ENCODE measurements at regions not wholly inside any gene's neighbourhood (a gene's known extent, or its start where the extent isn't known, plus 50 kb on each side); places are given as distances from the start of the nearest gene placed in this dataset.
"Not testable (repeated sequence)": the region's sequence is repeated elsewhere in the genome, so short reads cannot be mapped to it uniquely, and the experiment has no call there.

- H3K4me2 ChIP-seq (ENCODE audit: low read depth, low read length, poor library complexity, severe bottlenecking), result no peak overlapping the region
- DNase-seq, result no peak
- H3K9me2 ChIP-seq (replicated peaks; ENCODE audit: insufficient read depth, low read length), result no peaks in the 10 kb centered on the region
- H3K27ac ChIP-seq (ENCODE audit: low read length), result no peak overlapping the region
- H3K9me3 ChIP-seq (ENCODE audit: low read length), result no peaks in the 10 kb centered on the region
- H3K9ac ChIP-seq (ENCODE audit: low read length), result no peak overlapping the region
- no peaks in the 10 kb centered on the region for H3K79me2 ChIP-seq (ENCODE audit: low read length)
- H2AFZ ChIP-seq (ENCODE audit: low read length), result no peak overlapping the region
- no peaks in the 10 kb centered on the region for H3K27me3 ChIP-seq (ENCODE audit: low read length)
- H3K36me3 ChIP-seq (ENCODE audit: insufficient read depth, low read length), result no peaks in the 10 kb centered on the region
- H3K4me3 ChIP-seq (ENCODE audit: low read length), result no peak overlapping the region
- no peaks in the 10 kb centered on the region for H4K20me1 ChIP-seq (ENCODE audit: insufficient read depth, low read depth, low read length)
- no peaks in the 10 kb centered on the region for H3K4me1 ChIP-seq (ENCODE audit: low read length)
Observed at GRCh38 chr13:78121001-78121400, 202.4 kb upstream of the EDNRB start.

GRCh38 chr13:78120144-78120543 is 201.5 kb upstream of the EDNRB start:
- not testable (repeated sequence) for DNase-seq; H3K27ac ChIP-seq (ENCODE audit: low read length); H3K36me3 ChIP-seq (ENCODE audit: insufficient read depth, low read length); H3K4me2 ChIP-seq (ENCODE audit: low read depth, low read length, poor library complexity, severe bottlenecking); H3K27me3 ChIP-seq (ENCODE audit: low read length); H3K9me3 ChIP-seq (ENCODE audit: low read length); H4K20me1 ChIP-seq (ENCODE audit: insufficient read depth, low read depth, low read length); H3K79me2 ChIP-seq (ENCODE audit: low read length); H3K9ac ChIP-seq (ENCODE audit: low read length); H2AFZ ChIP-seq (ENCODE audit: low read length); H3K4me3 ChIP-seq (ENCODE audit: low read length); H3K9me2 ChIP-seq (replicated peaks; ENCODE audit: insufficient read depth, low read length); H3K4me1 ChIP-seq (ENCODE audit: low read length)

- not testable (repeated sequence) for H3K4me1 ChIP-seq (ENCODE audit: low read length); H3K4me2 ChIP-seq (ENCODE audit: low read depth, low read length, poor library complexity, severe bottlenecking); H3K79me2 ChIP-seq (ENCODE audit: low read length); H3K27me3 ChIP-seq (ENCODE audit: low read length); H2AFZ ChIP-seq (ENCODE audit: low read length); H3K9ac ChIP-seq (ENCODE audit: low read length); DNase-seq; H3K27ac ChIP-seq (ENCODE audit: low read length); H3K9me2 ChIP-seq (replicated peaks; ENCODE audit: insufficient read depth, low read length); H3K9me3 ChIP-seq (ENCODE audit: low read length); H3K36me3 ChIP-seq (ENCODE audit: insufficient read depth, low read length); H3K4me3 ChIP-seq (ENCODE audit: low read length); H4K20me1 ChIP-seq (ENCODE audit: insufficient read depth, low read depth, low read length)
Observed at GRCh38 chr13:78117070-78117469, 198.4 kb upstream of the EDNRB start.

- H3K4me2 ChIP-seq (ENCODE audit: low read depth, low read length, poor library complexity, severe bottlenecking), result no peak overlapping the region
- H3K9ac ChIP-seq (ENCODE audit: low read length), result no peak overlapping the region
- no peak overlapping the region for H3K4me3 ChIP-seq (ENCODE audit: low read length)
- no peak overlapping the region for H2AFZ ChIP-seq (ENCODE audit: low read length)
- H3K27ac ChIP-seq (ENCODE audit: low read length), result no peak overlapping the region
- DNase-seq, result no peak
- no peaks in the 10 kb centered on the region for H3K9me2 ChIP-seq (replicated peaks; ENCODE audit: insufficient read depth, low read length)
- H4K20me1 ChIP-seq (ENCODE audit: insufficient read depth, low read depth, low read length), result no peaks in the 10 kb centered on the region
- no peaks in the 10 kb centered on the region for H3K27me3 ChIP-seq (ENCODE audit: low read length)
- H3K79me2 ChIP-seq (ENCODE audit: low read length), result no peaks in the 10 kb centered on the region
- H3K9me3 ChIP-seq (ENCODE audit: low read length), result no peaks in the 10 kb centered on the region
- H3K36me3 ChIP-seq (ENCODE audit: insufficient read depth, low read length), result no peaks in the 10 kb centered on the region
- no peaks in the 10 kb centered on the region for H3K4me1 ChIP-seq (ENCODE audit: low read length)
Observed at GRCh38 chr13:78105656-78106055, 187.0 kb upstream of the EDNRB start.

GRCh38 chr13:78103936-78104335 is 185.3 kb upstream of the EDNRB start:
- Histone ChIP-seq H4K20me1 (ENCODE audit: insufficient read depth, low read depth, low read length) (no peaks in the 10 kb centered on the region), H3K36me3 (ENCODE audit: insufficient read depth, low read length) (no peaks in the 10 kb centered on the region), H3K27ac (ENCODE audit: low read length) (no peak overlapping the region), H3K9me2 (replicated peaks; ENCODE audit: insufficient read depth, low read length) (no peaks in the 10 kb centered on the region), H3K79me2 (ENCODE audit: low read length) (no peaks in the 10 kb centered on the region), H3K4me3 (ENCODE audit: low read length) (no peak overlapping the region), H3K4me2 (ENCODE audit: low read depth, low read length, poor library complexity, severe bottlenecking) (no peak overlapping the region), H2AFZ (ENCODE audit: low read length) (no peak overlapping the region), H3K9ac (ENCODE audit: low read length) (no peak overlapping the region), H3K4me1 (ENCODE audit: low read length) (no peaks in the 10 kb centered on the region), H3K9me3 (ENCODE audit: low read length) (no peaks in the 10 kb centered on the region), H3K27me3 (ENCODE audit: low read length) (no peaks in the 10 kb centered on the region)
- DNase-seq, result no peak

GRCh38 chr13:78102741-78103140 is 184.1 kb upstream of the EDNRB start:
- no peak overlapping the region for H3K4me2 ChIP-seq (ENCODE audit: low read depth, low read length, poor library complexity, severe bottlenecking)
- H3K9me2 ChIP-seq (replicated peaks; ENCODE audit: insufficient read depth, low read length), result no peaks in the 10 kb centered on the region
- H3K4me3 ChIP-seq (ENCODE audit: low read length), result no peak overlapping the region
- H3K27ac ChIP-seq (ENCODE audit: low read length), result no peak overlapping the region
- DNase-seq, result no peak
- no peak overlapping the region for H2AFZ ChIP-seq (ENCODE audit: low read length)
- no peak overlapping the region for H3K9ac ChIP-seq (ENCODE audit: low read length)
- no peaks in the 10 kb centered on the region for H3K9me3 ChIP-seq (ENCODE audit: low read length)
- no peaks in the 10 kb centered on the region for H3K79me2 ChIP-seq (ENCODE audit: low read length)
- no peaks in the 10 kb centered on the region for H3K36me3 ChIP-seq (ENCODE audit: insufficient read depth, low read length)
- H3K27me3 ChIP-seq (ENCODE audit: low read length), result no peaks in the 10 kb centered on the region
- no peaks in the 10 kb centered on the region for H4K20me1 ChIP-seq (ENCODE audit: insufficient read depth, low read depth, low read length)
- no peaks in the 10 kb centered on the region for H3K4me1 ChIP-seq (ENCODE audit: low read length)

- Histone ChIP-seq H3K36me3 (ENCODE audit: insufficient read depth, low read length) (no peaks in the 10 kb centered on the region), H3K27ac (ENCODE audit: low read length) (no peak overlapping the region), H4K20me1 (ENCODE audit: insufficient read depth, low read depth, low read length) (no peaks in the 10 kb centered on the region), H3K27me3 (ENCODE audit: low read length) (no peaks in the 10 kb centered on the region), H3K4me2 (ENCODE audit: low read depth, low read length, poor library complexity, severe bottlenecking) (no peak overlapping the region), H3K9me2 (replicated peaks; ENCODE audit: insufficient read depth, low read length) (no peaks in the 10 kb centered on the region), H3K9ac (ENCODE audit: low read length) (no peak overlapping the region), H3K4me3 (ENCODE audit: low read length) (no peak overlapping the region), H3K9me3 (ENCODE audit: low read length) (no peaks in the 10 kb centered on the region), H2AFZ (ENCODE audit: low read length) (no peak overlapping the region), H3K79me2 (ENCODE audit: low read length) (no peaks in the 10 kb centered on the region), H3K4me1 (ENCODE audit: low read length) (no peaks in the 10 kb centered on the region)
- DNase-seq, result no peak
Observed at GRCh38 chr13:78102121-78102677, 183.6 kb upstream of the EDNRB start.

GRCh38 chr13:78100486-78100885 is 181.9 kb upstream of the EDNRB start:
- DNase-seq, result no peak
- H3K27ac ChIP-seq (ENCODE audit: low read length), result no peak overlapping the region
- no peaks in the 10 kb centered on the region for H3K36me3 ChIP-seq (ENCODE audit: insufficient read depth, low read length)
- no peaks in the 10 kb centered on the region for H3K27me3 ChIP-seq (ENCODE audit: low read length)
- no peak overlapping the region for H3K9ac ChIP-seq (ENCODE audit: low read length)
- no peak overlapping the region for H3K4me2 ChIP-seq (ENCODE audit: low read depth, low read length, poor library complexity, severe bottlenecking)
- no peaks in the 10 kb centered on the region for H3K4me1 ChIP-seq (ENCODE audit: low read length)
- H4K20me1 ChIP-seq (ENCODE audit: insufficient read depth, low read depth, low read length), result no peaks in the 10 kb centered on the region
- H3K79me2 ChIP-seq (ENCODE audit: low read length), result no peaks in the 10 kb centered on the region
- no peak overlapping the region for H3K4me3 ChIP-seq (ENCODE audit: low read length)
- H2AFZ ChIP-seq (ENCODE audit: low read length), result no peak overlapping the region
- no peaks in the 10 kb centered on the region for H3K9me3 ChIP-seq (ENCODE audit: low read length)
- no peaks in the 10 kb centered on the region for H3K9me2 ChIP-seq (replicated peaks; ENCODE audit: insufficient read depth, low read length)

- no peaks in the 10 kb centered on the region for H3K4me1 ChIP-seq (ENCODE audit: low read length)
Observed at GRCh38 chr13:78098249-78098648, 179.6 kb upstream of the EDNRB start.

More at GRCh38 chr13:78098249-78098648, 179.6 kb upstream of the EDNRB start:
- Histone ChIP-seq H3K36me3 (ENCODE audit: insufficient read depth, low read length) (no peaks in the 10 kb centered on the region), H3K9ac (ENCODE audit: low read length) (no peak overlapping the region), H4K20me1 (ENCODE audit: insufficient read depth, low read depth, low read length) (no peaks in the 10 kb centered on the region), H2AFZ (ENCODE audit: low read length) (no peak overlapping the region), H3K4me2 (ENCODE audit: low read depth, low read length, poor library complexity, severe bottlenecking) (no peak overlapping the region), H3K27ac (ENCODE audit: low read length) (no peak overlapping the region), H3K79me2 (ENCODE audit: low read length) (no peaks in the 10 kb centered on the region), H3K27me3 (ENCODE audit: low read length) (no peaks in the 10 kb centered on the region), H3K9me2 (replicated peaks; ENCODE audit: insufficient read depth, low read length) (no peaks in the 10 kb centered on the region), H3K9me3 (ENCODE audit: low read length) (no peaks in the 10 kb centered on the region), H3K4me3 (ENCODE audit: low read length) (no peak overlapping the region)
- DNase-seq, result no peak

All from Karpas-422 (cell line).